Heart left ventricle (tissue), 13 donors: ENCODE measurements at regions not wholly inside any gene's neighbourhood (a gene's known extent, or its start where the extent isn't known, plus 50 kb on each side); places are given as distances from the start of the nearest gene placed in this dataset.

ENCODE experiments used
- POLR2A ChIP-seq, 2 donors: fragments of 450-650 bp; IDR thresholded peaks; one replicate each; pipeline ENCODE4 v1.6.1; 2017; ENCODE audit warnings: antibody characterized with exemption in 2 of 2, mild to moderate bottlenecking in 2 of 2, moderate library complexity in 2 of 2
- TF ChIP-seq, protein P1 (sequence below), 12 donors: fragments of 200-600 bp; sonication (generic) in 4 of 12; IDR thresholded peaks; one replicate each; pipeline versions ENCODE4 v1.5.0 to v1.8.0; 2018 to 2022; ENCODE audit warnings: antibody characterized with exemption in 12 of 12, mild to moderate bottlenecking in 5 of 12
- donor health status: ischemic (EF 13 %, LVEDD 7.1; RV severe dilation, severe dysfunction).
- donor health status: DM: no; HTN: yes; CAD: no.
- donor health status: DM: no; HTN: no; CAD: no.
- donor health status: ischemic (EF 25% LVEDD 6.9; RV normal size, moderate dysfunction).
- donor health status: ischemic (EF 25% LVEDD 5.7; RV mildly dilated, moderate dysfunction).
- donor health status: ischemic (EF 35%, LVEDD 5.7; RV mildly dilated, moderate dysfunction).
- donor health status: nonischemic (EF 11% LVEDD 7.7; RV severe dilation, severe dysfunction).
- donor health status: DM: yes; HTN: yes; CAD: no.
- donor health status: PGD.
- donor health status: ischemic (EF 29% LVEDD 5.4; RV normal size, mild dysfunction).
- donor health status: nonischemic (EF 23%, LVEDD 6.1; RV moderate dilation, normal function).

DNA sequence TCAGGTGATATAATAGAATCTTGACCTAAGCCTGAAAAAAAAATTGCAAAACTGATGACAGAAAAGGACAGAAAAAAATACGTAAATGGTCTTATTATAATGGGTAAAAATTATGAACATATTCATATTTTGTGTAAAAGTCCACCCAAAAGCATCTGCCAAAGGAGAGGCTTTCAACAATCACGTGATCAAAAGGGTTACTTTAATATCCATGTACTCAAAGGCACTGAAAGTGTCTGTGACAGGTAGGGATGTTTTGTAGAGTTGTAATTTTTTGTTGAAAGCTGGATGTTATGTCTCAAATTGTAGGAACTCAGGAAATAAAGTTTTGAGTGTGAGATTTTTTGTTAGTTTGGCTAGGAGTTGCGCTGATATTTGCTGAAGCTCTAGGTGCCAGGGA, 144.8 kb upstream of the GALNTL6 start:
- TF ChIP-seq, protein P1, sequence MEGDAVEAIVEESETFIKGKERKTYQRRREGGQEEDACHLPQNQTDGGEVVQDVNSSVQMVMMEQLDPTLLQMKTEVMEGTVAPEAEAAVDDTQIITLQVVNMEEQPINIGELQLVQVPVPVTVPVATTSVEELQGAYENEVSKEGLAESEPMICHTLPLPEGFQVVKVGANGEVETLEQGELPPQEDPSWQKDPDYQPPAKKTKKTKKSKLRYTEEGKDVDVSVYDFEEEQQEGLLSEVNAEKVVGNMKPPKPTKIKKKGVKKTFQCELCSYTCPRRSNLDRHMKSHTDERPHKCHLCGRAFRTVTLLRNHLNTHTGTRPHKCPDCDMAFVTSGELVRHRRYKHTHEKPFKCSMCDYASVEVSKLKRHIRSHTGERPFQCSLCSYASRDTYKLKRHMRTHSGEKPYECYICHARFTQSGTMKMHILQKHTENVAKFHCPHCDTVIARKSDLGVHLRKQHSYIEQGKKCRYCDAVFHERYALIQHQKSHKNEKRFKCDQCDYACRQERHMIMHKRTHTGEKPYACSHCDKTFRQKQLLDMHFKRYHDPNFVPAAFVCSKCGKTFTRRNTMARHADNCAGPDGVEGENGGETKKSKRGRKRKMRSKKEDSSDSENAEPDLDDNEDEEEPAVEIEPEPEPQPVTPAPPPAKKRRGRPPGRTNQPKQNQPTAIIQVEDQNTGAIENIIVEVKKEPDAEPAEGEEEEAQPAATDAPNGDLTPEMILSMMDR (IDR thresholded peaks at IDR 0.05) = no peak
- TF ChIP-seq POLR2A (IDR thresholded peaks at IDR 0.05) = no peak
